HG02970 (cell line): ENCODE measurements at regions not wholly inside any gene's neighbourhood (a gene's known extent, or its start where the extent isn't known, plus 50 kb on each side); places are given as distances from the start of the nearest gene placed in this dataset.

Experiments used
- ATAC-seq: cut with Tn5 transposase; IDR thresholded peaks from one replicate; pipeline ENCODE4 v1.9.1; 2021; ENCODE audit warnings: mild to moderate bottlenecking, moderate library complexity, moderate number of reproducible peaks; ENCODE audit not compliant: unreplicated experiment, low FRiP score

- no peak for ATAC-seq
Measured at GRCh38 chr2:12663306-12664037, 53.3 kb upstream of the TRIB2 start.

- ATAC-seq: no peak
Measured at GRCh38 chr2:12665334-12665733, 51.4 kb upstream of the TRIB2 start.

GRCh38 chr2:12666445-12666844 is 50.3 kb upstream of the TRIB2 start:
- no peak for ATAC-seq
